Mesenchymal stem cell (in vitro differentiated cells and primary cell): ENCODE measurements at regions not wholly inside any gene's neighbourhood (a gene's known extent, or its start where the extent isn't known, plus 50 kb on each side); places are given as distances from the start of the nearest gene placed in this dataset.

Source experiments
- DNase-seq: peaks from one replicate; pipeline ENCODE4 v3.0.0-alpha.2; 2013
- H2AFZ ChIP-seq: one replicate; pipeline ENCODE4 v1.6.1; 2013; ENCODE audit warnings: low read depth, mild to moderate bottlenecking, control low read depth, inconsistent platforms, low read length, moderate library complexity
- H2AK5ac ChIP-seq: 2 replicates; pipeline ENCODE4 v1.6.1; 2013; ENCODE audit warnings: low read length, moderate library complexity, mild to moderate bottlenecking, inconsistent platforms; ENCODE audit not compliant: severe bottlenecking
- H2BK120ac ChIP-seq: one replicate; pipeline ENCODE4 v1.6.1; 2013; ENCODE audit warnings: low read depth, mild to moderate bottlenecking, inconsistent platforms, low read length, moderate library complexity
- H2BK12ac ChIP-seq, 2 experiments: one replicate each; pipeline ENCODE4 v1.6.1; 2013; ENCODE audit warnings: inconsistent platforms in 2 of 2, low read length in 2 of 2, mild to moderate bottlenecking in 2 of 2, moderate library complexity in 2 of 2, control low read depth in 1 of 2
- H2BK15ac ChIP-seq: one replicate; pipeline ENCODE4 v1.6.1; 2013; ENCODE audit warnings: mild to moderate bottlenecking, low read depth, inconsistent platforms; ENCODE audit not compliant: poor library complexity, severe bottlenecking
- H2BK5ac ChIP-seq: 2 replicates; pipeline ENCODE4 v1.6.1; 2013; ENCODE audit warnings: low read depth, mild to moderate bottlenecking, low read length, control low read depth, inconsistent platforms; ENCODE audit not compliant: poor library complexity, severe bottlenecking
- H3K14ac ChIP-seq, 2 experiments: one replicate each; pipeline ENCODE4 v1.6.1; 2013; ENCODE audit warnings: inconsistent platforms in 2 of 2, low read length in 2 of 2, control low read depth in 1 of 2, mild to moderate bottlenecking in 1 of 2, moderate library complexity in 1 of 2
- H3K18ac ChIP-seq, 2 experiments: one replicate each; pipeline ENCODE4 v1.6.1; 2013; ENCODE audit warnings: inconsistent platforms in 2 of 2, low read length in 2 of 2, control low read depth in 1 of 2, low read depth in 1 of 2, mild to moderate bottlenecking in 1 of 2
- H3K23ac ChIP-seq, 2 experiments: one replicate each; pipeline ENCODE4 v1.6.1; 2013; ENCODE audit warnings: inconsistent platforms in 2 of 2, low read length in 2 of 2, mild to moderate bottlenecking in 2 of 2, moderate library complexity in 2 of 2, control low read depth in 1 of 2
- H3K27ac ChIP-seq: 2 replicates; pipeline ENCODE4 v1.5.1; 2013; ENCODE audit warnings: mild to moderate bottlenecking, moderate library complexity, low read length, control low read depth, inconsistent platforms; ENCODE audit not compliant: poor library complexity, severe bottlenecking
- H3K27me3 ChIP-seq, 2 experiments: 2 replicates each; pipeline versions ENCODE4 v1.6.1 to v1.7.0; 2013; ENCODE audit warnings: low read length in 2 of 2, mild to moderate bottlenecking in 2 of 2, moderate library complexity in 2 of 2, control low read depth in 1 of 2, inconsistent platforms in 1 of 2; ENCODE audit not compliant: control insufficient read depth in 1 of 2, insufficient read depth in 1 of 2
- H3K36me3 ChIP-seq, 2 experiments: 2 replicates each; pipeline versions ENCODE4 v1.6.1 to v1.7.0; 2013; ENCODE audit warnings: low read length in 2 of 2, control low read depth in 1 of 2, inconsistent platforms in 1 of 2, low read depth in 1 of 2, mild to moderate bottlenecking in 1 of 2; ENCODE audit not compliant: insufficient read depth in 2 of 2, control insufficient read depth in 1 of 2
- H3K4ac ChIP-seq, 2 experiments: one replicate each; pipeline ENCODE4 v1.6.1; 2013; ENCODE audit warnings: inconsistent platforms in 2 of 2, low read length in 2 of 2, mild to moderate bottlenecking in 2 of 2, moderate library complexity in 2 of 2, control low read depth in 1 of 2, low read depth in 1 of 2
- H3K4me1 ChIP-seq: 2 replicates; pipeline ENCODE4 v1.6.1; 2013; ENCODE audit warnings: low read depth, low read length, control low read depth; ENCODE audit not compliant: control insufficient read depth, insufficient read depth
- H3K4me2 ChIP-seq: 2 replicates; pipeline ENCODE4 v1.6.1; 2013; ENCODE audit warnings: low read length, mild to moderate bottlenecking, inconsistent platforms; ENCODE audit not compliant: poor library complexity, severe bottlenecking
- H3K4me3 ChIP-seq, 2 experiments: 2 replicates each; pipeline versions ENCODE4 v1.5.1 to v1.7.0; 2013; ENCODE audit warnings: low read length in 2 of 2, mild to moderate bottlenecking in 2 of 2, control low read depth in 1 of 2, low read depth in 1 of 2; ENCODE audit not compliant: insufficient read depth in 1 of 2
- H3K79me1 ChIP-seq: replicated peaks from 2 replicates; pipeline ENCODE4 v1.6.1; 2013; ENCODE audit warnings: mild to moderate bottlenecking, control low read depth, low read length, inconsistent platforms; ENCODE audit not compliant: poor library complexity, severe bottlenecking
- H3K9ac ChIP-seq: 2 replicates; pipeline ENCODE4 v1.7.0; 2013; ENCODE audit warnings: mild to moderate bottlenecking, low read length, moderate library complexity
- H3K9me3 ChIP-seq: 2 replicates; pipeline ENCODE4 v1.7.0; 2013; ENCODE audit warnings: mild to moderate bottlenecking, low read length; ENCODE audit not compliant: control insufficient read depth
- H4K8ac ChIP-seq: one replicate; pipeline ENCODE4 v1.6.1; 2013; ENCODE audit warnings: inconsistent platforms, mild to moderate bottlenecking, low read length, moderate library complexity
- H4K91ac ChIP-seq: one replicate; pipeline ENCODE4 v1.6.1; 2013; ENCODE audit warnings: mild to moderate bottlenecking, low read length, inconsistent platforms
- WGBS: methylation state at CpG from one replicate; pipeline ENCODE4 v1.1.7; 2013; ENCODE audit warnings: mixed read lengths; 5-methylcytosine and 5-hydroxymethylcytosine counted together

DNA sequence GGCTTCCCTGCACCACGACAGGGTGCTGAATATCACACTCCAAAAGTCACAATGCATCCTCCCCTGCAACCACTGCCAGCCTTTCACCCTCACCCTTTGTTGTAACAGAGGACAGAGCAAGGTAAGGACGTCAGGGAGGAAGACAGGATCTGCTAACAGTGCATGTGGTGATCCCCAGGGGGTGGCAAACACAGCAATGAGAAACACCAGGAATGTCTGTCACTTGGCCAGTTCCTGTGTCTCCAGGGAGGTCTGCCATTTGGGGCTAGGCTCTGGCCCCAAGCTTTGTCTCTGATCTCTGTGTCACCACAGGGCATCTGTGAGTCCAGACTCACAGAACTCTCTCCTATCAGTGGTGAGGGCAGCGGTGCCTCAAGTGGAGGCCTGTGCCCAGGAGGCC lies 54.3 kb upstream of the SLC24A5 start:
- no peak overlapping the region for H3K23ac ChIP-seq
- H2BK5ac ChIP-seq, result no peak overlapping the region
- peak overlapping the region; percentile 46 to 59 for H2BK12ac ChIP-seq
- peaks cover 0 to 16% of the 10 kb centered on the region in 2 experiments for H3K27me3 ChIP-seq
- H3K9ac ChIP-seq, result no peak overlapping the region
- no peak for DNase-seq
- H3K36me3 ChIP-seq, result no peaks in the 10 kb centered on the region
- H3K4me1 ChIP-seq, result peaks cover 9% of the 10 kb centered on the region
- H2AFZ ChIP-seq, result no peak overlapping the region
- H3K4ac ChIP-seq, result peak overlapping the region in 1 of 2 experiments; percentile 30
- H2AK5ac ChIP-seq, result no peak overlapping the region
- H3K79me1 ChIP-seq, result no peaks in the 10 kb centered on the region
- no peak overlapping the region for H3K27ac ChIP-seq
- no peaks in the 10 kb centered on the region for H3K9me3 ChIP-seq
- no peak overlapping the region for H3K4me3 ChIP-seq
- no peak overlapping the region for H2BK15ac ChIP-seq
- no peak overlapping the region for H4K8ac ChIP-seq
- 74% methylated on average over 2 of the region's 3 CpGs for WGBS
- H3K14ac ChIP-seq, result peak overlapping the region in 1 of 2 experiments; percentile 79
- H2BK120ac ChIP-seq, result peak overlapping the region; percentile 75
- H4K91ac ChIP-seq, result peak overlapping the region; percentile 61
- H3K18ac ChIP-seq, result peak overlapping the region in 1 of 2 experiments; percentile 61
- H3K4me2 ChIP-seq, result no peak overlapping the region
